HUES6 (cell line): ENCODE measurements at regions not wholly inside any gene's neighbourhood (a gene's known extent, or its start where the extent isn't known, plus 50 kb on each side); places are given as distances from the start of the nearest gene placed in this dataset.

Experiments used
- H3K27ac ChIP-seq: 2 replicates; pipeline ENCODE4 v1.7.0; 2013; ENCODE audit warnings: low read depth, mild to moderate bottlenecking, low read length, inconsistent platforms
- H3K27me3 ChIP-seq: 2 replicates; pipeline ENCODE4 v1.6.1; 2013; ENCODE audit warnings: low read length; ENCODE audit not compliant: control insufficient read depth, insufficient read depth
- H3K36me3 ChIP-seq: 2 replicates; pipeline ENCODE4 v1.6.1; 2013; ENCODE audit warnings: low read length; ENCODE audit not compliant: control insufficient read depth, insufficient read depth
- H3K4me1 ChIP-seq: 2 replicates; pipeline ENCODE4 v1.6.1; 2013; ENCODE audit warnings: low read length; ENCODE audit not compliant: control insufficient read depth, insufficient read depth
- H3K4me3 ChIP-seq: 2 replicates; pipeline ENCODE4 v1.5.1; 2013; ENCODE audit warnings: low read depth, low read length
- H3K9ac ChIP-seq: one replicate; pipeline ENCODE4 v1.6.1; 2013; ENCODE audit warnings: mild to moderate bottlenecking, low read length
- H3K9me3 ChIP-seq: 2 replicates; pipeline ENCODE4 v1.6.1; 2013; ENCODE audit warnings: low read depth, low read length; ENCODE audit not compliant: control insufficient read depth, insufficient read depth

- Histone ChIP-seq H3K27ac (no peak overlapping the region), H3K36me3 (no peaks in the 10 kb centered on the region), H3K4me3 (no peak overlapping the region), H3K9me3 (no peaks in the 10 kb centered on the region), H3K4me1 (no peaks in the 10 kb centered on the region), H3K27me3 (no peaks in the 10 kb centered on the region), H3K9ac (no peak overlapping the region)
Observed at GRCh38 chr13:106041445-106041844, 494.0 kb downstream of the EFNB2 start.

DNA sequence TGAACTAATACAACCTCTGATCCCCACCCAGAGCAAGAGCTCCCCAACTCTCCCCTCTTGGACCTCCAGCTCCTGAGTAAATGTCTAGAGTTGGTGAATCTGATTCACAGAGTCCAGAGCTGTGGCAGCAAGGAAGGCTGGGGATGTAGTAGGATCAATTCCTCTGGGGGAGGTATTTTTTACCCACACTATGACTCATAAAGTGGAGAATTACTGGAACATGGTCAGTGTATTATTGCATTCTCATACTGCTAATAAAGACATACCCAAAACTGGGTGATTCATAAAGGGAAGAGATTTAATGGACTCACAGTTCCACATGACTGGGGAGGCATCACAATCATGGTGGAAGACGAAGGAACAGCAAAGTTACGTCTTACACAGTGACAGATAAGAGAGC is 496.7 kb downstream of the EFNB2 start:
- Histone ChIP-seq H3K4me3 (no peak overlapping the region), H3K27ac (no peak overlapping the region), H3K9me3 (no peaks in the 10 kb centered on the region), H3K4me1 (no peaks in the 10 kb centered on the region), H3K36me3 (no peaks in the 10 kb centered on the region), H3K27me3 (no peaks in the 10 kb centered on the region), H3K9ac (no peak overlapping the region)

DNA sequence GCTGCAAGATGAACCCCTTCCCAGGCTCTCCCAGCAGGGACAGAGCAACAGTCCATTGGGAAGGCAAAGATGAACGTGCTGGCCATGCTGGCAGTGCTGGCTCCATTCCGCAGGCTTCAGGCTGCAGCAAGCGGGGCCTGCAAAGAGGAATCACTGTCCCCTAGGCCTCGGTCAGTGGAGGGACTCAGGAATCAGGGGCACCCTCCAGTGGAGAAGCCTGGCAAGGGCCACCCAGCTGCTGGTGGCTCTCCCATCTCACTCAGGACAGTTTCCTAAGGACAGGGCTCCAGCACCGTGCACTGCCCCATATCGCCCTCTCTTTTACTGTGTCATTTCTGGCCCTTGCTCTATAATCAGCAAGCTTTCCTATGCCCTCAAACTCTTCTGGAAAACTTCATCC is 498.6 kb downstream of the EFNB2 start:
- Histone ChIP-seq H3K9me3 (no peaks in the 10 kb centered on the region), H3K27me3 (no peaks in the 10 kb centered on the region), H3K4me3 (no peak overlapping the region), H3K36me3 (no peaks in the 10 kb centered on the region), H3K9ac (no peak overlapping the region), H3K27ac (no peak overlapping the region), H3K4me1 (no peaks in the 10 kb centered on the region)

DNA sequence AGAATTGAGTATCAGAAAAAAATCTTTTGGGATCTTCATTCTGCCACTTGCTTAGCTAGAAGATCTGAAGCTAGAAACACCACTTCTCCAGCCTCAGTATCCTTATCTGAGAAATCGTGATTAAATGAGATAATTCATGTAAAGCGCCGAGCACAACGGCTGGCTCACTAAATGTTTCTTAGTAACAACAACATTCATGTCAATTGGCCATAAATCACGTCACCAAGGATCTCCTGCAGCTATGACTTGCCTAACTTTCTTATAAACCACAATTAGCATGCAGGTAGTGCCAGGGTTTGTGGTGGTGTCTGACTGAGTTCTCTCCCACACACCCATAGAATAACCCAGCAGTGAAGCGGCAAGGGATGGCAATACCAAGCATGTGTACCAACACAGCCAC is 501.3 kb downstream of the EFNB2 start:
- Histone ChIP-seq H3K27ac (no peak overlapping the region), H3K36me3 (no peaks in the 10 kb centered on the region), H3K4me1 (no peaks in the 10 kb centered on the region), H3K4me3 (no peak overlapping the region), H3K9me3 (no peaks in the 10 kb centered on the region), H3K9ac (no peak overlapping the region), H3K27me3 (no peaks in the 10 kb centered on the region)

GRCh38 chr13:106033659-106034058 is 501.8 kb downstream of the EFNB2 start:
- Histone ChIP-seq H3K9ac (no peak overlapping the region), H3K27ac (no peak overlapping the region), H3K36me3 (no peaks in the 10 kb centered on the region), H3K9me3 (no peaks in the 10 kb centered on the region), H3K4me3 (no peak overlapping the region), H3K4me1 (no peaks in the 10 kb centered on the region), H3K27me3 (no peaks in the 10 kb centered on the region)

DNA sequence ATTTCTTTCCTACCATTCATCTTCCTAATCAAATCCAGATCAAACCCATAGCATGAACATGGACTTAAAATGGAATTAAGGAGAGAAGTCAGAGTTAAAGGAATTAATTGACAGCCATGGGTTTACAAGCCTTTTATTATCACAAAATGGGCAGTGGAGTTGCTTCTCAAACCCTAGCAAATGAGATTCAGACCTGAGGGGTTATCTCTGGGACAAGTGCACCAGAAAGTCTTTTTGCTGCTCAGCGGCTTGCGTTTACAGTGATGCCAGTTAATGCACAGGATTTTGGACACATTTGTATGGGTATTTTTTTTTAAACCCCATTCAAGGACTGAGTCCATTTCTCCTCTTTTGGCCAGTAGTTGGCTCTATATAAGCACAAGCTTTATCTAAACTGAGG is 503.0 kb downstream of the EFNB2 start:
- Histone ChIP-seq H3K9me3 (no peaks in the 10 kb centered on the region), H3K4me3 (no peak overlapping the region), H3K27me3 (no peaks in the 10 kb centered on the region), H3K9ac (no peak overlapping the region), H3K36me3 (no peaks in the 10 kb centered on the region), H3K27ac (no peak overlapping the region), H3K4me1 (no peaks in the 10 kb centered on the region)

DNA sequence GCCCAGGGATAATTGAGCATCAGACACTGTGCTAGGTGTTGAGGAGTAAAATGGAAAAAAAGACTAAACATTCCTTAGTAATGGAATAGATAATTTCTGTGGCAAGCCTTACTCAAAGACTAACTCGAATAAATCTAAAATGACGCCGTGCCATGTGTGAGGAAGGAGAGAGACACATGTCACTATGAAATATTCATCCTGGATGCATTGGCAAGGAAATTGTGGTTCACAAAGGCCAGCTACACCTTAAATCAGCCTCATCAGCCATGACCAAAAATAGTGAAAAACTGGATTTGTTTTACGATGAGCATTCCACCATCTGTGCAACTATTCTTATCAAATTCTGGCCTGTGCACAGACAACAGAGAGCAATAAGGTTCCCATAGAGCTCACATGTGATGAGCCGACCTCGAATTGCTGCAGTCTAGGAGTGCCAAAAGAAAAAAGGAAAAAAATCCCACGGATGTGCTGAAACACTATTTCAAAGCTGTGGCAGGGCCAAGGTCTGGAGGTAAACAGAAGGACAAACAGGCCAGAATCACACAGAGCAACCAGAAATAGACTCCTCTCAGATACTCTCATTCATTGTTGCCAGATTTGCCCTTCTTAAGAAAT is 505.7 kb downstream of the EFNB2 start:
- Histone ChIP-seq H3K36me3 (no peaks in the 10 kb centered on the region), H3K27ac (no peak overlapping the region), H3K4me3 (no peak overlapping the region), H3K27me3 (no peaks in the 10 kb centered on the region), H3K9ac (no peak overlapping the region), H3K9me3 (no peaks in the 10 kb centered on the region), H3K4me1 (no peaks in the 10 kb centered on the region)

- no peaks in the 10 kb centered on the region for H3K36me3 ChIP-seq
- H3K4me1 ChIP-seq: no peaks in the 10 kb centered on the region
- H3K9me3 ChIP-seq: no peaks in the 10 kb centered on the region
- no peak overlapping the region for H3K27ac ChIP-seq
- no peaks in the 10 kb centered on the region for H3K27me3 ChIP-seq
- no peak overlapping the region for H3K4me3 ChIP-seq
- no peak overlapping the region for H3K9ac ChIP-seq
Observed at GRCh38 chr13:106028911-106029310, 506.6 kb downstream of the EFNB2 start.

DNA sequence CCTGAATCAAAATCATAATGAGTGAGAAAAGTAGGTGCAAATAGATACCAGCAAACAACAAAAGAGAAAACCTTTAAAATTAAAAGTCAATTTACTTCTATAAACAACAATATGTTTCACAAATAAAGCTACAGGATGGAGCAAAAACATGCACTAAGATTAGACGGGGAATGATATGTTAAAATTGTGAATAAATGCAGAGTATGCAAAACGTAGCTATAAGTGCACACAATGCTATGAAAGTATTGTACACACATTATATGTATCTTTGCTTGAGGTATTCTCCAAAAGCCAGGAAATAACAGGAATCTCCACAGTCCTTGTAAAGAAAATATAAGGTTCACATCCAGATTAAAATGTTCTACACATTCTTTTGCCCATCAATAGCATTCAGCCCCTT is 523.9 kb downstream of the EFNB2 start:
- Histone ChIP-seq H3K36me3 (no peaks in the 10 kb centered on the region), H3K4me3 (no peak overlapping the region), H3K4me1 (no peaks in the 10 kb centered on the region), H3K9ac (no peak overlapping the region), H3K27ac (no peak overlapping the region), H3K9me3 (no peaks in the 10 kb centered on the region), H3K27me3 (no peaks in the 10 kb centered on the region)

- no peaks in the 10 kb centered on the region for H3K9me3 ChIP-seq
- no peaks in the 10 kb centered on the region for H3K4me1 ChIP-seq
- no peaks in the 10 kb centered on the region for H3K27me3 ChIP-seq
- no peaks in the 10 kb centered on the region for H3K36me3 ChIP-seq
- no peak overlapping the region for H3K4me3 ChIP-seq
- H3K27ac ChIP-seq: no peak overlapping the region
- no peak overlapping the region for H3K9ac ChIP-seq
Observed at GRCh38 chr13:106010836-106011235, 524.6 kb downstream of the EFNB2 start.

DNA sequence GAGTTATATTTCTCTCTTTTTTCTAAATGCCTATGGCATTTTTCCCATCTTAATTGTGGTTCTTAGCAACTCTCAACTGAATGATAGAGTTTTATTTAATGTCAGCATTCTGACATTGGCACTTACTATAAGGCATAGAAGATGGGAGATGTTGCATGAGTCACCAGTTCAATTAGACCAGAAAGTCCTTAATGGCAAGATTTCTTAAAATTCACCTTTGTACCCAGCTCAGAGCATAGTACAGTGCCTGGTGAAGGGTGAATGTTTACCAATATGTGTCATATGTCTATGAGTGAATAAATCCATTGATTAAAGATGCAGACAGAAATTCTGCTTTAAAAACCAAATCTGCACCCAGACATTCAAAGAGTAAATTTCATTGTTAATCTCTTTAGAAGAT is 526.9 kb downstream of the EFNB2 start:
- H3K27ac ChIP-seq: no peak overlapping the region
- H3K36me3 ChIP-seq: no peaks in the 10 kb centered on the region
- no peaks in the 10 kb centered on the region for H3K27me3 ChIP-seq
- H3K9ac ChIP-seq: no peak overlapping the region
- no peaks in the 10 kb centered on the region for H3K4me1 ChIP-seq
- H3K4me3 ChIP-seq: no peak overlapping the region
- no peaks in the 10 kb centered on the region for H3K9me3 ChIP-seq

DNA sequence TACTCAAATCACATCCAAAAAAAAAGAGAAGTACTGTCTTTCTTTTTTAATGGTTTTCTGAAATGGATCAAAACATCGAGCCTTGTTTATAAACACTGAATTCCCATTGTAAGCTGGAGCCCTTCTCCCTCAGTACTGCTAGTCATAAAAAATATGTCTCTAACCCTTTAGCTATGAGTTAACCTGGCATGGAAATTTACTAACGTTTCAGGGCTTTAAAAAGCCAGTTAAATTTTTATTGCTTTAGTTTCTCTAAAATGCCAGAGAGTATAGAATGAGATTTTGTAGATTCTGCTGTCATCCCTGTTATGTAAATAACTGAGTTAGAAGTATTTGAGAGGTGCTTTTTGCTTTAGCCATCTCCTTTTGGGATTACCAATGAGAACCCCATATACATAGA is 528.3 kb downstream of the EFNB2 start:
- no peak overlapping the region for H3K4me3 ChIP-seq
- no peaks in the 10 kb centered on the region for H3K4me1 ChIP-seq
- no peak overlapping the region for H3K9ac ChIP-seq
- no peaks in the 10 kb centered on the region for H3K36me3 ChIP-seq
- no peak overlapping the region for H3K27ac ChIP-seq
- no peaks in the 10 kb centered on the region for H3K9me3 ChIP-seq
- no peaks in the 10 kb centered on the region for H3K27me3 ChIP-seq
